ENCODE measurements at regions not wholly inside any gene's neighbourhood (a gene's known extent, or its start where the extent isn't known, plus 50 kb on each side); places are given as distances from the start of the nearest gene placed in this dataset.
"Not testable (repeated sequence)": the region's sequence is repeated elsewhere in the genome, so short reads cannot be mapped to it uniquely, and the experiment has no call there.

DNA sequence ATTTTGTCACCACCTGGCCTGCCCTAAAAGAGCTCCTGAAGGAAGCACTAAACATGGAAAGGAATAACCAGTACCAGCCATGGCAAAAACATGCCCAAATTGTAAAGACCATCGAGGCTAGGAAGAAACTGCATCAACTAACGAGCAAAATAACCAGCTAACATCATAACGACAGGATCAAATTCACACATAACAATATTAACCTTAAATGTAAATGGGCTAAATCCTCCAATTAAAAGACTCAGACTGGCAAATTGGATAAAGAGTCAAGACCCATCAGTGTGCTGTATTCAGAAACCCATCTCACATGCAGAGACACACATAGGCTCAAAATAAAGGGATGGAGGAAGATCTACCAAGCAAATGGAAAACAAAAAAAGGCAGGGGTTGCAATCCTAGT lies 264.3 kb upstream of the XYLT1 start:
- TF ChIP-seq, protein P1, sequence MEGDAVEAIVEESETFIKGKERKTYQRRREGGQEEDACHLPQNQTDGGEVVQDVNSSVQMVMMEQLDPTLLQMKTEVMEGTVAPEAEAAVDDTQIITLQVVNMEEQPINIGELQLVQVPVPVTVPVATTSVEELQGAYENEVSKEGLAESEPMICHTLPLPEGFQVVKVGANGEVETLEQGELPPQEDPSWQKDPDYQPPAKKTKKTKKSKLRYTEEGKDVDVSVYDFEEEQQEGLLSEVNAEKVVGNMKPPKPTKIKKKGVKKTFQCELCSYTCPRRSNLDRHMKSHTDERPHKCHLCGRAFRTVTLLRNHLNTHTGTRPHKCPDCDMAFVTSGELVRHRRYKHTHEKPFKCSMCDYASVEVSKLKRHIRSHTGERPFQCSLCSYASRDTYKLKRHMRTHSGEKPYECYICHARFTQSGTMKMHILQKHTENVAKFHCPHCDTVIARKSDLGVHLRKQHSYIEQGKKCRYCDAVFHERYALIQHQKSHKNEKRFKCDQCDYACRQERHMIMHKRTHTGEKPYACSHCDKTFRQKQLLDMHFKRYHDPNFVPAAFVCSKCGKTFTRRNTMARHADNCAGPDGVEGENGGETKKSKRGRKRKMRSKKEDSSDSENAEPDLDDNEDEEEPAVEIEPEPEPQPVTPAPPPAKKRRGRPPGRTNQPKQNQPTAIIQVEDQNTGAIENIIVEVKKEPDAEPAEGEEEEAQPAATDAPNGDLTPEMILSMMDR (tag by site-specific recombination; IDR thresholded peaks at IDR 0.05) = not testable (repeated sequence)
- TF ChIP-seq ZSCAN30 (tag by site-specific recombination; IDR thresholded peaks at IDR 0.05); SP2 (tag by site-specific recombination; IDR thresholded peaks at IDR 0.05); MYNN (tag by site-specific recombination; IDR thresholded peaks at IDR 0.05; ENCODE audit: borderline replicate concordance): not testable (repeated sequence)
